GM04503 (cell line): ENCODE measurements at regions not wholly inside any gene's neighbourhood (a gene's known extent, or its start where the extent isn't known, plus 50 kb on each side); places are given as distances from the start of the nearest gene placed in this dataset.

ENCODE experiments used
- DNase-seq: peaks from one replicate; pipeline ENCODE4 v3.0.0-alpha.2; 2012; ENCODE audit warnings: low read depth

- DNase-seq: no peak
These were observed 1367.7 kb upstream of the AGA start for GRCh38 chr4:178809921-178810320.

- DNase-seq: no peak
These were observed 1369.1 kb upstream of the AGA start for GRCh38 chr4:178811356-178811755.

- DNase-seq: no peak
These were observed 1370.6 kb upstream of the AGA start for GRCh38 chr4:178812866-178813265.

GRCh38 chr4:178814908-178815307 lies 1372.7 kb upstream of the AGA start:
- DNase-seq: no peak

- DNase-seq: no peak
These were observed 1381.5 kb upstream of the AGA start for GRCh38 chr4:178823673-178824295.

- DNase-seq: no peak
These were observed 1394.6 kb upstream of the AGA start for GRCh38 chr4:178836865-178837264.

- no peak for DNase-seq
These were observed 1396.5 kb upstream of the AGA start for GRCh38 chr4:178838776-178839175.

GRCh38 chr4:178856139-178856800 lies 1414.0 kb upstream of the AGA start:
- DNase-seq: no peak

- DNase-seq: no peak
These were observed 1429.2 kb upstream of the AGA start for GRCh38 chr4:178871476-178871875.

- no peak for DNase-seq
These were observed 1439.7 kb upstream of the AGA start for GRCh38 chr4:178881937-178882336.

GRCh38 chr4:178894126-178894525 lies 1451.9 kb upstream of the AGA start:
- DNase-seq: no peak

- DNase-seq: no peak
These were observed 1456.8 kb upstream of the AGA start for GRCh38 chr4:178899084-178899483.

GRCh38 chr4:178917756-178918155 lies 1475.5 kb upstream of the AGA start:
- no peak for DNase-seq

- no peak for DNase-seq
These were observed 1494.9 kb upstream of the AGA start for GRCh38 chr4:178937130-178937529.

GRCh38 chr4:178941975-178942374 lies 1499.7 kb upstream of the AGA start:
- no peak for DNase-seq

GRCh38 chr4:178953447-178954120 lies 1511.3 kb upstream of the AGA start:
- no peak for DNase-seq

- no peak for DNase-seq
These were observed 1513.4 kb upstream of the AGA start for GRCh38 chr4:178955614-178956013.

- DNase-seq: no peak
These were observed 1516.6 kb upstream of the AGA start for GRCh38 chr4:178958725-178959440.

- DNase-seq: no peak
These were observed 1521.3 kb upstream of the AGA start for GRCh38 chr4:178963446-178964045.

GRCh38 chr4:178966644-178967043 lies 1524.4 kb upstream of the AGA start:
- no peak for DNase-seq

GRCh38 chr4:178970433-178971140 lies 1528.3 kb upstream of the AGA start:
- DNase-seq: no peak

- no peak for DNase-seq
These were observed 1534.6 kb upstream of the AGA start for GRCh38 chr4:178976861-178977260.
